ENCODE measurements at regions not wholly inside any gene's neighbourhood (a gene's known extent, or its start where the extent isn't known, plus 50 kb on each side); places are given as distances from the start of the nearest gene placed in this dataset.

GRCh38 chr4:135840781-135841180 is 1639.2 kb upstream of the PABPC4L start:
- no peak overlapping the region for H3K4me3 ChIP-seq (ENCODE audit: low read depth, low read length)
- TF ChIP-seq CTCF (IDR thresholded peaks at IDR 0.05; ENCODE audit: insufficient read depth, low read length): no peak
- DNase-seq (ENCODE audit: low read depth): no peak

DNA sequence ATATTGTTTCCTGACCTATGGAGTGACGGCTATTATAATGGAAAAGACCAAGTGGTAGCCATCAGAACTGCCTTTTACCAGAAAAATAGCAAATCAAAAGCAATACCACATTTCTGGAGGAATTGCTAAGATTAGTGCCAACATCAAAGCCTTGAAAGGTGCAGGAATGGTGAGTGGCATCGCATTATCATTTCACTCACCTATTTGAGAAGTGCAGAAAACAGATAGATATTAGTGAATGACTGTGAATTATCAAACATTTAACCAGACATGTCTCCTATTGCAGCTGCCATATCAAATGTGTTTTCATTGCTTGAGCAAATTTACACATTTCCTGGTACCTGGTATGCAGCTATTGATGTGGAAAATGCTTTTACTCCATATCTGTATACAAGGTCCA is 1638.1 kb upstream of the PABPC4L start:
- no peak for DNase-seq (ENCODE audit: low read depth)
- TF ChIP-seq CTCF (IDR thresholded peaks at IDR 0.05; ENCODE audit: insufficient read depth, low read length): no peak
- no peak overlapping the region for H3K4me3 ChIP-seq (ENCODE audit: low read depth, low read length)

- TF ChIP-seq CTCF (IDR thresholded peaks at IDR 0.05; ENCODE audit: insufficient read depth, low read length): no peak
These were observed 1637.3 kb upstream of the PABPC4L start for GRCh38 chr4:135838889-135839288.

GRCh38 chr4:135834471-135834870 is 1632.9 kb upstream of the PABPC4L start:
- TF ChIP-seq CTCF (IDR thresholded peaks at IDR 0.05; ENCODE audit: insufficient read depth, low read length): no peak
- no peak overlapping the region for H3K4me3 ChIP-seq (ENCODE audit: low read depth, low read length)
- no peak for DNase-seq (ENCODE audit: low read depth)

More at GRCh38 chr4:135838889-135839288, 1637.3 kb upstream of the PABPC4L start:
- H3K4me3 ChIP-seq (ENCODE audit: low read depth, low read length): no peak overlapping the region
- DNase-seq (ENCODE audit: low read depth): no peak

GRCh38 chr4:135833529-135833928 is 1631.9 kb upstream of the PABPC4L start:
- no peak for TF ChIP-seq CTCF (IDR thresholded peaks at IDR 0.05; ENCODE audit: insufficient read depth, low read length)
- no peak overlapping the region for H3K4me3 ChIP-seq (ENCODE audit: low read depth, low read length)
- DNase-seq (ENCODE audit: low read depth): no peak

GRCh38 chr4:135824759-135825296 is 1623.2 kb upstream of the PABPC4L start:
- no peak for TF ChIP-seq CTCF (IDR thresholded peaks at IDR 0.05; ENCODE audit: insufficient read depth, low read length)
- H3K4me3 ChIP-seq (ENCODE audit: low read depth, low read length): no peak overlapping the region
- no peak for DNase-seq (ENCODE audit: low read depth)

DNA sequence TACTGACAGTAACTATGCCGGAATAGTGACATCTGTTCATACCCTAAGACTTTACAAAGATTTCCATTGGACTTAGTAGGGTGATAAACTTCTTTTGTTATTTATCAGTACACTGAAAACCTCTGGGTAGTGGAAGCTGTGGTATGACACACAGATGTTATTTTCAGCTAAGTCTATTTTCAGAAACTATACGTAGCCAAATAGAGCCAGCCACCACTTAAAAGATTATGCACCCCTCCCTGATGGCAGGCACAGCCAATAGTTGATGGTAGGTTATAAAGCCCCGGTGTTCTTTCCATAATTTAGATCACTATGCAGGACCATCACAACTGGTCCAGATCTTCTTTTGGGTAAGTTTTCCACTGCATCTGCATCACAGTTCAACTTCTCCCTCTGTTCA is 1603.2 kb upstream of the PABPC4L start:
- no peak for TF ChIP-seq CTCF (IDR thresholded peaks at IDR 0.05; ENCODE audit: insufficient read depth, low read length)
- no peak overlapping the region for H3K4me3 ChIP-seq (ENCODE audit: low read depth, low read length)
- DNase-seq (ENCODE audit: low read depth): no peak

Data from fibroblast of the aortic adventitia (primary cell).